Rectal smooth muscle tissue (tissue), 1 donor: ENCODE measurements at regions not wholly inside any gene's neighbourhood (a gene's known extent, or its start where the extent isn't known, plus 50 kb on each side); places are given as distances from the start of the nearest gene placed in this dataset.
"Not testable (repeated sequence)": the region's sequence is repeated elsewhere in the genome, so short reads cannot be mapped to it uniquely, and the experiment has no call there.

Experiments used
- H3K27ac ChIP-seq: one replicate; pipeline ENCODE4 v1.7.0; 2013; ENCODE audit warnings: low read depth, low read length, inconsistent platforms
- H3K27me3 ChIP-seq: one replicate; pipeline ENCODE4 v1.7.0; 2013; ENCODE audit warnings: low read length; ENCODE audit not compliant: control insufficient read depth, insufficient read depth
- H3K36me3 ChIP-seq: one replicate; pipeline ENCODE4 v1.7.0; 2013; ENCODE audit warnings: low read length; ENCODE audit not compliant: control insufficient read depth, insufficient read depth
- H3K4me1 ChIP-seq: one replicate; pipeline ENCODE4 v1.7.0; 2013; ENCODE audit warnings: low read length; ENCODE audit not compliant: control insufficient read depth, insufficient read depth
- H3K4me3 ChIP-seq: one replicate; pipeline ENCODE4 v1.7.0; 2013; ENCODE audit warnings: low read length
- H3K9ac ChIP-seq: one replicate; pipeline ENCODE4 v1.7.0; 2013; ENCODE audit warnings: low read length

GRCh38 chr4:111362941-111363361, 740.1 kb upstream of the PITX2 start:
- no peak overlapping the region for H3K27ac ChIP-seq
- H3K27me3 ChIP-seq, result no peaks in the 10 kb centered on the region
- no peak overlapping the region for H3K9ac ChIP-seq
- no peak overlapping the region for H3K4me3 ChIP-seq
- H3K36me3 ChIP-seq, result no peaks in the 10 kb centered on the region
- H3K4me1 ChIP-seq, result no peaks in the 10 kb centered on the region

DNA sequence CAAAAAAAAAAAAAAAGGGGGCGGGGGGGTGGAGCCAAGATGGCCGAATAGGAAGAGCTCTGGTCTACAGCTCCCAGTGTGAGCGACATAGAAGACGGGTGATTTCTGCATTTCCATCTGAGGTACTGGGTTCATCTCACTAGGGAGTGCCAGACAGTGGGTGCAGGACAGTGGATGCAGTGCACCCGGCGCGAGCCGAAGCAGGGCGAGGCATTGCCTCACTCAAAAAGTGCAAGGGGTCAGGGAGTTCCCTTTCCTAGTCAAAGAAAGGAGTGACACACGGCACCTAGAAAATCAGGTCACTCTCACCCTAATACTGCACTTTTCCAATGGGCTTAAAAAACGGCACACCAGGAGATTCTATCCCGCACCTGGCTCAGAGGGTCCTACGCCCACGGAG, 755.0 kb upstream of the PITX2 start:
- not testable (repeated sequence) for H3K36me3 ChIP-seq, H3K27ac ChIP-seq, H3K9ac ChIP-seq, H3K4me3 ChIP-seq, H3K4me1 ChIP-seq, H3K27me3 ChIP-seq

DNA sequence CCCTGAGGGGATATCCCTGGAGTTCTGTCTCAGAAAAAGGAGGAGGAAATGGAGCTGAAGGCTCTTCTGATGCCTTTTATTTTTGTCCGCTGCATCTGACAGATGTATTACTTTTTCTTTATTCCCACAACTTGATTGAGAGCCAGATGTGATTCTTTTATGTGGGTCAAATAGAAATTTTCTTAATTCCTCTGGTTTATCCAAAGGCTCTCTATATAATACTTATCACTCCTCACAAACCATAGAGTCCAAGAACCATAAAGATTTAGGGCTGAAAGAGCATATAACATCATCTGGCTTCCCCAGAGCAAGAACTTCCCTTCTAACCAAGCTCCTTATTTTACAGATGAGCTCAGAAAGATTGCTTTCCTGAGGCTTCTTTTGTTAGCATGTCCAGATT, 756.7 kb upstream of the FAM241A start:
- Histone ChIP-seq H3K9ac (no peak overlapping the region), H3K4me3 (no peak overlapping the region), H3K27ac (no peak overlapping the region), H3K4me1 (no peaks in the 10 kb centered on the region), H3K36me3 (no peaks in the 10 kb centered on the region), H3K27me3 (no peaks in the 10 kb centered on the region)

DNA sequence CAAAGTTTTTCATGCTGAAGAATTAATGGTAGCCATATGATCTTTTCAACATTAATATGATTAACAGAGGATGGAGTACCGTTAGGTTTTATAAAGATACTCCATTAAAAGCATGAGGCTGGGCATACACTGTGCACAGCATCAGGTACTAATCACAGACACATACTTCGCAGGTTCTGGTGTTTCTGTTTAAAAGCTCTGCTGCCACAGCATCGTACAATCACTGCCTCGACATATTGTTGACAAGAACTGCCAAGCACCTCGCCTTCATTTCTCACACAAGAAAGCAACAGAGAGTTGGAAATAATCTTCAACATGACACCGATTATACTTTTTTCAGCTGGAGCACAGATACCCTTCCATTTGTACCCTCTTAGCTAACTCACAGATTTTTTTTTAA, 753.4 kb upstream of the FAM241A start:
- Histone ChIP-seq H3K27me3 (no peaks in the 10 kb centered on the region), H3K36me3 (no peaks in the 10 kb centered on the region), H3K4me1 (no peaks in the 10 kb centered on the region), H3K27ac (no peak overlapping the region), H3K9ac (no peak overlapping the region), H3K4me3 (no peak overlapping the region)

DNA sequence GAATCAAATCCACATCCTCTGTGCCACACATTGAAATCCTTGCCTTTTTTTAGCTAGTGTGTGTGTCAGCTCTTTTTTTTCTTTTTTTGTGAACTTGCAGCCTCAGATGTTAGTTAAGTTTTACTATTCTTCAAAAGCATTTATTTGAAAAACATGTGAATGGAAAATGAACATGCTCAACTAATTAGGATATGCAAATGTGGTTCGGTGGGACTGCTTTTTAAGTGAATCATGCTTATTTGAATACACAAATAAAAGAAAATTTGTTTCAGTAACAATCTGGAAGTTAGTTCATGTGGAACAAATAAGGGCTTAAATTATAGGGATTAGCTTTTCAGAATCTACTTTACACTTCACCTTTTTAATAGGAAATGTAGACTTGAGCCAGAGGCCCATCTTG, 751.5 kb upstream of the FAM241A start:
- H3K27me3 ChIP-seq, result no peaks in the 10 kb centered on the region

GRCh38 chr4:111398906-111399330, 746.3 kb upstream of the FAM241A start:
- H3K27me3 ChIP-seq, result no peaks in the 10 kb centered on the region
- H3K36me3 ChIP-seq, result no peaks in the 10 kb centered on the region
- no peak overlapping the region for H3K9ac ChIP-seq
- H3K27ac ChIP-seq, result no peak overlapping the region
- peaks cover 3% of the 10 kb centered on the region for H3K4me1 ChIP-seq
- H3K4me3 ChIP-seq, result no peak overlapping the region

More for the DNA sequence above, 751.5 kb upstream of the FAM241A start:
- no peaks in the 10 kb centered on the region for H3K36me3 ChIP-seq
- no peak overlapping the region for H3K27ac ChIP-seq
- H3K4me1 ChIP-seq, result no peaks in the 10 kb centered on the region
- H3K4me3 ChIP-seq, result no peak overlapping the region
- H3K9ac ChIP-seq, result no peak overlapping the region

- Histone ChIP-seq H3K4me3 (no peak overlapping the region), H3K36me3 (no peaks in the 10 kb centered on the region), H3K9ac (no peak overlapping the region), H3K4me1 (peaks cover 3% of the 10 kb centered on the region), H3K27me3 (no peaks in the 10 kb centered on the region), H3K27ac (no peak overlapping the region)
Observed at GRCh38 chr4:111399623-111400022, 745.6 kb upstream of the FAM241A start.

- Histone ChIP-seq H3K4me1 (peaks cover 3% of the 10 kb centered on the region), H3K27ac (no peak overlapping the region), H3K36me3 (no peaks in the 10 kb centered on the region), H3K4me3 (no peak overlapping the region), H3K27me3 (no peaks in the 10 kb centered on the region), H3K9ac (no peak overlapping the region)
Observed at GRCh38 chr4:111400741-111401140, 744.5 kb upstream of the FAM241A start.

GRCh38 chr4:111404673-111405072, 740.6 kb upstream of the FAM241A start:
- no peak overlapping the region for H3K4me3 ChIP-seq
- H3K4me1 ChIP-seq, result peaks cover 1% of the 10 kb centered on the region
- H3K9ac ChIP-seq, result no peak overlapping the region
- no peaks in the 10 kb centered on the region for H3K27me3 ChIP-seq
- H3K36me3 ChIP-seq, result no peaks in the 10 kb centered on the region
- H3K27ac ChIP-seq, result no peak overlapping the region

GRCh38 chr4:111405989-111406388, 739.3 kb upstream of the FAM241A start:
- no peaks in the 10 kb centered on the region for H3K36me3 ChIP-seq
- H3K27ac ChIP-seq, result no peak overlapping the region
- H3K4me1 ChIP-seq, result no peaks in the 10 kb centered on the region
- no peaks in the 10 kb centered on the region for H3K27me3 ChIP-seq
- no peak overlapping the region for H3K4me3 ChIP-seq
- H3K9ac ChIP-seq, result no peak overlapping the region

GRCh38 chr4:111410571-111410970, 734.7 kb upstream of the FAM241A start:
- no peaks in the 10 kb centered on the region for H3K36me3 ChIP-seq
- H3K27ac ChIP-seq, result no peak overlapping the region
- no peaks in the 10 kb centered on the region for H3K27me3 ChIP-seq
- H3K4me1 ChIP-seq, result no peaks in the 10 kb centered on the region
- H3K9ac ChIP-seq, result no peak overlapping the region
- H3K4me3 ChIP-seq, result no peak overlapping the region

- no peaks in the 10 kb centered on the region for H3K27me3 ChIP-seq
- no peaks in the 10 kb centered on the region for H3K36me3 ChIP-seq
- no peak overlapping the region for H3K4me3 ChIP-seq
- no peak overlapping the region for H3K9ac ChIP-seq
- no peak overlapping the region for H3K27ac ChIP-seq
- no peaks in the 10 kb centered on the region for H3K4me1 ChIP-seq
Observed at GRCh38 chr4:111417521-111417920, 727.7 kb upstream of the FAM241A start.

- H3K4me1 ChIP-seq, result no peaks in the 10 kb centered on the region
- H3K27ac ChIP-seq, result no peak overlapping the region
- H3K27me3 ChIP-seq, result no peaks in the 10 kb centered on the region
- no peaks in the 10 kb centered on the region for H3K36me3 ChIP-seq
- no peak overlapping the region for H3K4me3 ChIP-seq
- H3K9ac ChIP-seq, result no peak overlapping the region
Observed at GRCh38 chr4:111433441-111433840, 711.8 kb upstream of the FAM241A start.
